ENCODE measurements at regions not wholly inside any gene's neighbourhood (a gene's known extent, or its start where the extent isn't known, plus 50 kb on each side); places are given as distances from the start of the nearest gene placed in this dataset.

GRCh38 chr22:49553518-49554295 lies 274.0 kb downstream of the BRD1 start:
- no peak overlapping the region for H3K4me3 ChIP-seq (ENCODE audit: low read depth, low read length)

- H3K4me3 ChIP-seq (ENCODE audit: low read depth, low read length): no peak overlapping the region
These were observed 274.6 kb downstream of the BRD1 start for GRCh38 chr22:49553076-49553475.

GRCh38 chr22:49551897-49552614 lies 275.6 kb downstream of the BRD1 start:
- no peak overlapping the region for H3K4me3 ChIP-seq (ENCODE audit: low read depth, low read length)

GRCh38 chr22:49551446-49551845 lies 276.2 kb downstream of the BRD1 start:
- H3K4me3 ChIP-seq (ENCODE audit: low read depth, low read length): no peak overlapping the region

- no peak overlapping the region for H3K4me3 ChIP-seq (ENCODE audit: low read depth, low read length)
These were observed 276.8 kb downstream of the BRD1 start for GRCh38 chr22:49550766-49551362.

- no peak overlapping the region for H3K4me3 ChIP-seq (ENCODE audit: low read depth, low read length)
These were observed 277.6 kb downstream of the BRD1 start for GRCh38 chr22:49550141-49550430.

GRCh38 chr22:49549256-49550140 lies 278.2 kb downstream of the BRD1 start:
- no peak overlapping the region for H3K4me3 ChIP-seq (ENCODE audit: low read depth, low read length)

GRCh38 chr22:49548356-49549202 lies 279.1 kb downstream of the BRD1 start:
- H3K4me3 ChIP-seq (ENCODE audit: low read depth, low read length): no peak overlapping the region

- H3K4me3 ChIP-seq (ENCODE audit: low read depth, low read length): no peak overlapping the region
These were observed 279.9 kb downstream of the BRD1 start for GRCh38 chr22:49547751-49548239.

- H3K4me3 ChIP-seq (ENCODE audit: low read depth, low read length): no peak overlapping the region
These were observed 280.7 kb downstream of the BRD1 start for GRCh38 chr22:49546811-49547585.

GRCh38 chr22:49545606-49546005 lies 282.1 kb downstream of the BRD1 start:
- H3K4me3 ChIP-seq (ENCODE audit: low read depth, low read length): no peak overlapping the region

GRCh38 chr22:49544286-49544685 lies 283.4 kb downstream of the BRD1 start:
- H3K4me3 ChIP-seq (ENCODE audit: low read depth, low read length): no peak overlapping the region

- no peak overlapping the region for H3K4me3 ChIP-seq (ENCODE audit: low read depth, low read length)
These were observed 283.8 kb downstream of the BRD1 start for GRCh38 chr22:49543876-49544275.

- no peak overlapping the region for H3K4me3 ChIP-seq (ENCODE audit: low read depth, low read length)
These were observed 285.9 kb downstream of the BRD1 start for GRCh38 chr22:49541693-49542230.

GRCh38 chr22:49540913-49541692 lies 286.6 kb downstream of the BRD1 start:
- no peak overlapping the region for H3K4me3 ChIP-seq (ENCODE audit: low read depth, low read length)

GRCh38 chr22:49540084-49540912 lies 287.4 kb downstream of the BRD1 start:
- H3K4me3 ChIP-seq (ENCODE audit: low read depth, low read length): no peak overlapping the region

- H3K4me3 ChIP-seq (ENCODE audit: low read depth, low read length): no peak overlapping the region
These were observed 289.7 kb downstream of the BRD1 start for GRCh38 chr22:49538006-49538405.
